GM18907 (cell line): ENCODE measurements at regions not wholly inside any gene's neighbourhood (a gene's known extent, or its start where the extent isn't known, plus 50 kb on each side); places are given as distances from the start of the nearest gene placed in this dataset.

ENCODE experiments used
- ATAC-seq: cut with Tn5 transposase; IDR thresholded peaks from one replicate; pipeline ENCODE4 v1.9.1; 2021; ENCODE audit warnings: mild to moderate bottlenecking, moderate library complexity; ENCODE audit not compliant: unreplicated experiment

GRCh38 chr20:54879393-54879792 is 404.0 kb downstream of the DOK5 start:
- ATAC-seq, result no peak

- ATAC-seq, result no peak
These were observed 399.9 kb downstream of the DOK5 start for GRCh38 chr20:54875307-54875706.

- ATAC-seq, result no peak
These were observed 399.3 kb downstream of the DOK5 start for GRCh38 chr20:54874718-54875117.

- no peak for ATAC-seq
These were observed 397.0 kb downstream of the DOK5 start for GRCh38 chr20:54872440-54872839.

- no peak for ATAC-seq
These were observed 394.4 kb downstream of the DOK5 start for GRCh38 chr20:54869765-54870164.

- ATAC-seq, result no peak
These were observed 389.9 kb downstream of the DOK5 start for GRCh38 chr20:54865273-54865672.

- ATAC-seq, result no peak
These were observed 385.3 kb downstream of the DOK5 start for GRCh38 chr20:54860716-54861115.

- ATAC-seq, result no peak
These were observed 380.8 kb downstream of the DOK5 start for GRCh38 chr20:54856202-54856601.

- no peak for ATAC-seq
These were observed 374.3 kb downstream of the DOK5 start for GRCh38 chr20:54849741-54850140.

- ATAC-seq, result no peak
These were observed 373.7 kb downstream of the DOK5 start for GRCh38 chr20:54848984-54849538.

GRCh38 chr20:54848262-54848661 is 372.9 kb downstream of the DOK5 start:
- no peak for ATAC-seq

GRCh38 chr20:54846948-54847347 is 371.6 kb downstream of the DOK5 start:
- no peak for ATAC-seq

- ATAC-seq, result no peak
These were observed 369.0 kb downstream of the DOK5 start for GRCh38 chr20:54844346-54844745.

- no peak for ATAC-seq
These were observed 368.5 kb downstream of the DOK5 start for GRCh38 chr20:54843865-54844264.

- no peak for ATAC-seq
These were observed 368.0 kb downstream of the DOK5 start for GRCh38 chr20:54843431-54843830.

- no peak for ATAC-seq
These were observed 363.8 kb downstream of the DOK5 start for GRCh38 chr20:54839224-54839623.

GRCh38 chr20:54837226-54837625 is 361.8 kb downstream of the DOK5 start:
- no peak for ATAC-seq

GRCh38 chr20:54822386-54822785 is 347.0 kb downstream of the DOK5 start:
- no peak for ATAC-seq

GRCh38 chr20:54820392-54820791 is 345.0 kb downstream of the DOK5 start:
- ATAC-seq, result no peak

GRCh38 chr20:54806462-54806861 is 331.1 kb downstream of the DOK5 start:
- ATAC-seq, result no peak

- no peak for ATAC-seq
These were observed 319.5 kb downstream of the DOK5 start for GRCh38 chr20:54794874-54795273.

GRCh38 chr20:54794110-54794509 is 318.7 kb downstream of the DOK5 start:
- ATAC-seq, result no peak

- no peak for ATAC-seq
These were observed 318.0 kb downstream of the DOK5 start for GRCh38 chr20:54793291-54793992.
